GM10248 (cell line): ENCODE measurements at regions not wholly inside any gene's neighbourhood (a gene's known extent, or its start where the extent isn't known, plus 50 kb on each side); places are given as distances from the start of the nearest gene placed in this dataset.

ENCODE experiments used
- CTCF ChIA-PET: fragments of 300-600 bp; sonication (Branson Sonifier 250); formaldehyde crosslinking; extraction: SDS; loops from one replicate; lab custom pipeline; 2021; ENCODE audit warnings: antibody characterized with exemption; lab: Yijun Ruan, JAX
- POLR2A ChIA-PET: fragments of 350-650 bp; sonication (Branson Sonifier 250); formaldehyde crosslinking; extraction: SDS; loops from one replicate; lab custom pipeline; 2020; ENCODE audit warnings: antibody characterized with exemption; lab: Yijun Ruan, JAX
- DNase-seq: peaks from one replicate; pipeline ENCODE4 v3.0.0; 2012; ENCODE audit errors: extremely low spot score
- TF ChIP-seq, protein P1 (sequence below): IDR thresholded peaks from 2 replicates; pipeline ENCODE4 v1.5.1; 2012; ENCODE audit warnings: mild to moderate bottlenecking, low read depth; ENCODE audit errors: extremely low read depth, missing control alignments, control extremely low read depth

DNA sequence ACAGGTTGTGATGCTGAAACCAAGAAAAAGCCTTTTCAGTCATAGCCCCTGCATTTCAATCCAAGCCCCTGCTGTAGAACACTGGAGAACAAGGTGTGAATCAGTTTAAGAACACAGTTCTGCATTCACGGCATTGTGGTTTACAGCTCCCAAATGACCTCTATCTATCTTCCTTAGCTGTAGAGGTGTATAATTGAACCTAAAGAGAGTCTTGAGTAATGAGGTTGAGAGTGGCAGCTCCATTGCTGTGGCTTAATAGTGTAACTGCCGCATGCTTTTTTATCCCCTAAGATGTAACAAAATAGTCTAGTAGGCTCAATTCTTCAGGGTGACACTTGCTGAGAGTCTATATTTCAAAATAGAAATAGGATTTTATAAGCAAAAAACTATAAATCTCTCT, 121.3 kb upstream of the EPHA4 start:
- POLR2A ChIA-PET = no interaction called here
- CTCF ChIA-PET = interaction anchor here (0.9 kb wide), 1 partner anchor 17 kb away, joined by 3 read pairs; no protein-coding TSS in a partner anchor
- no peak for DNase-seq
- TF ChIP-seq, protein P1, sequence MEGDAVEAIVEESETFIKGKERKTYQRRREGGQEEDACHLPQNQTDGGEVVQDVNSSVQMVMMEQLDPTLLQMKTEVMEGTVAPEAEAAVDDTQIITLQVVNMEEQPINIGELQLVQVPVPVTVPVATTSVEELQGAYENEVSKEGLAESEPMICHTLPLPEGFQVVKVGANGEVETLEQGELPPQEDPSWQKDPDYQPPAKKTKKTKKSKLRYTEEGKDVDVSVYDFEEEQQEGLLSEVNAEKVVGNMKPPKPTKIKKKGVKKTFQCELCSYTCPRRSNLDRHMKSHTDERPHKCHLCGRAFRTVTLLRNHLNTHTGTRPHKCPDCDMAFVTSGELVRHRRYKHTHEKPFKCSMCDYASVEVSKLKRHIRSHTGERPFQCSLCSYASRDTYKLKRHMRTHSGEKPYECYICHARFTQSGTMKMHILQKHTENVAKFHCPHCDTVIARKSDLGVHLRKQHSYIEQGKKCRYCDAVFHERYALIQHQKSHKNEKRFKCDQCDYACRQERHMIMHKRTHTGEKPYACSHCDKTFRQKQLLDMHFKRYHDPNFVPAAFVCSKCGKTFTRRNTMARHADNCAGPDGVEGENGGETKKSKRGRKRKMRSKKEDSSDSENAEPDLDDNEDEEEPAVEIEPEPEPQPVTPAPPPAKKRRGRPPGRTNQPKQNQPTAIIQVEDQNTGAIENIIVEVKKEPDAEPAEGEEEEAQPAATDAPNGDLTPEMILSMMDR = no peak

DNA sequence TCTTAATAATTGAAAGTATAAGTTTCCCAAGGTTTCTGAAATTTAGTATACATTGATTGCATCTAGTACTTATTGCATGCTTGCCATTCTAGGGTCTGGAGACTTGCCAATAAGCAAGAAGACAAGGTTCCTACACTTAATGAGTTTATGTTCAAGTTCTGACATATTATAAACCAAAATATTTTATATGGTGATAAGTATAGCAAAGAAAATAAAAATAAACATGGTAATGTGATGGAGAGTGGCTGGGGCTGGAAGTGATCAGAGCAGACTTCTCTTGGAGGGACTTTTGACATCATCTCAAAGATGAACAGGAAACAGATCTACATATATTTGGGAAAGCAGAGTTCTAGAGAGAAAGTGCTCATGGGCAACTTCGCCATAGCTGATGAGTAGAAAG, 119.5 kb upstream of the EPHA4 start:
- ChIA-PET POLR2A (no interaction called here), CTCF (interaction anchor here (0.8 to 1.2 kb wide), 2 partner anchors 11 to 20 kb away, joined by 3 read pairs; no protein-coding TSS in a partner anchor)
- TF ChIP-seq, protein P1 = no peak
- DNase-seq = no peak

DNA sequence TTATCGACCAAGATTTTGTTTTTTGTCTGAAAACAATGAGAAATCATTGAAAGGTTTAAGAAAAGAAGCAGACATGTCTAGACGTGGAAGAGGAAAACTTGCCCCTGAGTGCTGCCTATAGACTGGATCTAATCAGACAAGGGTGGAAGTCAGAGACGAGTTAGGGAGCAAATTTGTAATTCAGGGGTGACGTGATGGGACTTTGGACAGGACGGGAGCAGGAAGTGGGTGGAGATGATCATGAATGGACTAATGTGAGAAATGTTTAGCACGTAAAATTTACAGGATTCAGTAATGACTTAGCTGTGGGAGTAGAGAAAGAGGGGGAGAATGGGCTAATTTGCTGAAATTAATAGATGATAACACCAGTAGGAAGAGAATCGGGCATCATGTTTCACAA, 117.0 kb upstream of the EPHA4 start:
- TF ChIP-seq, protein P1 = no peak
- DNase-seq = no peak
- ChIA-PET CTCF (interaction anchor here (1.3 kb wide), 1 partner anchor 14 kb away, joined by 4 read pairs; no protein-coding TSS in a partner anchor), POLR2A (no interaction called here)

DNA sequence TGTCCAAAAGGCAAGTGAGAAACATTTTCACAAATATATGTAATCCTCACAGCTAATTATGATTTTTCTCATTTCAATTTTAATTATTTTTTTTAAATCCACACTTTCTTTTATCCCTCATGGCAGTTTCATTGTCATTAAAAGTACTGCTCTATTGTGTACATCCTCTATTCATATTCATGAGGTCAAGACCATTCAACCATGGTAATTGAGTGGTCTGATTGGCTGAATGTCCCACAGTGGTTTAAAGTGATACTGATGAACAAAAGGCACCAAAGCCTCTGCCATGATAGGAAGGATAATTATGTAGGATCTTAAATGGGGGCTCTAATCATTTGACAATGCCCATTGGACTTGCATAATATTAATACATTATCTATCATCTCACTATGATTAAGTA, 108.4 kb upstream of the EPHA4 start:
- no peak for DNase-seq
- CTCF ChIA-PET = interaction anchor here (1.1 kb wide), 1 partner anchor 11 kb away, joined by 3 read pairs; no protein-coding TSS in a partner anchor
- TF ChIP-seq, protein P1 = no peak
- POLR2A ChIA-PET = no interaction called here

DNA sequence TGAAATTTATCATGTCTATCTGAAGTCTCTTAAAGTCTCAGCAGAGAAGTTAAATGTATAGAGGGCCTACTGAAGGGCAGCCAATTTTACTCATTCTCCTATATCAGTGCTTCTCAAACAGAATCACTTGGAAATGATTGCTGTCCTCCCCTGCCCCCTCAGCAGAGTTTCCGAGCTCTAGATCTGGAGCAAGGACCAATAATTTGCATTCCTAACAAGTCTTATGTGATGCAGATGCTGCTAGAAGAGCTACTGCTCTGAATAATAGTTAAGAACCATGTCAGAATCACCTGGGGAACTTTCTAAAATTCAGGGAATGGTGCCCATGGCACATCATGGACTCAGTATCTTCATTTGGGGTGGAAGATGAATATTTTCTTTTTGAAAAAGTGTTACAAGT, 105.6 kb upstream of the EPHA4 start:
- ChIA-PET CTCF (interaction anchor here (1.5 to 2.3 kb wide), 2 partner anchors 18 to 22 kb away, joined by 3 to 6 read pairs; no protein-coding TSS in a partner anchor), POLR2A (no interaction called here)
- DNase-seq = no peak
- TF ChIP-seq, protein P1 = no peak

DNA sequence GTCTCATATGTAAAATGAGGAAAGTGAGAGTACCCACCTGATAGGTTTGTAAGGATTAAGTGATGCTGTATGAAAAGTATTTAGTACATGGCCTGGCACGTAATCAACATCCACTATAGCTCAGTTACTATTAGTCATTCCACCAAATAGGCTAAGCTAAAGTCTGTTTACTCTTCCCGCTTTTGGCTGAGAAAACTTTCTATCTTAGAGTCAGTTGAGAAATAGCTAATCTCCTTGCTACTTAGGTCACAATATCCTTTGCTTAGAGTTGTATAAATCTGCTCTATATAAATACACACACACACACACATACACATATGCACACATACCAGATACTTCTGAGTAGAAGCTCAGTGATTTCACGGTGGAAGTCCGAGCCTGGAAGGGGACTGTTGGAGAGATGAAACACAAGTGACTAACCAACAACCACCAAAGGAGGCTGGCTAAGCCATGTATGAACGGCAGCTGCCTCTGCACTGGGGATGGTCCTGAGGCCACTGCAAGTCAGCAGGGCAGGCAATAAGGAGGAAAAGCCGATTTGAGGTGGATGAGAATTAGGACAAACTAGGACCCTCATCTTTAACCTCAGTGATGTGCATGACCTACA, 104.6 kb upstream of the EPHA4 start:
- TF ChIP-seq, protein P1 = no peak

More for the DNA sequence above, 104.6 kb upstream of the EPHA4 start:
- POLR2A ChIA-PET = no interaction called here
- CTCF ChIA-PET = interaction anchor here (1.1 to 2.3 kb wide), 3 partner anchors 19 to 460 kb away, joined by 3 to 6 read pairs (median 3); no protein-coding TSS in a partner anchor
- no peak for DNase-seq
